GM18861 (cell line): ENCODE measurements at regions not wholly inside any gene's neighbourhood (a gene's known extent, or its start where the extent isn't known, plus 50 kb on each side); places are given as distances from the start of the nearest gene placed in this dataset.
"Not testable (repeated sequence)": the region's sequence is repeated elsewhere in the genome, so short reads cannot be mapped to it uniquely, and the experiment has no call there.

Experiments
- ATAC-seq: cut with Tn5 transposase; IDR thresholded peaks from one replicate; pipeline ENCODE4 v1.9.1; 2021; ENCODE audit not compliant: unreplicated experiment

DNA sequence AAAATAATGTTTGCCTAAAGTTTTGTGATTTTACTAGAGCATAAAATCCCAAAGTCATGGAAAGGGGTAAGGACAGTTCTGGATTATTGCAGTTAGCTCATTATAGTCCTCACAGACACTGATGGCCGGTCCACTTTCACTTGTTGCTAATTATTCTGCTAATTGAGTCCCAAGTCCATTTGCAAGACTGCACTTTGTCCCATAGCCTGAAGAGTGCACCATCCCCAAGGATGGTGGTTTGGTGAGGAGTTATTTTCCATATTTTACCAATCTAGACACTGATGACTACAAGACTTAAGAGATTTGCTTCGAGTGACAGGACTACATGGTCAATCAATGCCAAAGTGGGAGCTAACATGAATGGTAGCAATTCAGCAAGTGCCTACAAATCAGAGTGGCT lies 181.8 kb upstream of the CACNA2D1 start:
- ATAC-seq, result no peak

DNA sequence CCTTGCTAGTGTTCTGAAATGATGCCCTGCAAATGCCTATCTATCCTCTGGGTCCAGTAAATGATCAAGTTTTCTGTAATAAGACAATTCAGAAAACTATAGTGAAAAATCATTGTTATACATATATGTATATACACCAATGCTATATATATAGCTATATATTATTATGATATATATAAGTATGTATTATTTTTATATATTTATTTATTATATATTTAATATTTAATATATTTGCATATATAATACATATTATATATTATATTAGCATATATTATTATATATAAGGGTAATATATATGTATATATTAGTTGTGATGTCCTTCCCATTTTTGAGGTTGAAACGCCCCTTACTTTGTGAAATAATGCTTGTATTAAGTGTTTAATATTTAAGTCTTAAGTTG lies 181.4 kb upstream of the CACNA2D1 start:
- ATAC-seq, result no peak

DNA sequence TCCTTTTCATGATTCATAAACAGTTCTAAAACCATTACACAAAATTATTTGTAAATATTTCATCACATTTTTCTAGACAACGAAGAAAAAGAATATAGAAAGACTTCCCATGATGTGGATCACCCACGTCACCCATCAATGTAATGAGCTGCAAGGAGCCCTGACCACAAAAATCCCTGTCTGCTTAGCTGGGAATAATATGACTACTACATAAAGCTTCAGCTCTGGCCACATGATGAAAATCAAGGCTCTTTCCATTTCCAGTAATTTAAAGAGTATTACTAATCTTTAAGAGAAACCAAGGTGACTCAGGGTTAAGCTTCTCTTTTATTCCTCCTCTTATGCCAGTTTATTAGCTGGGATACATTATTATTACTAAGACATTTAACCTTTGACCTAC lies 180.8 kb upstream of the CACNA2D1 start:
- no peak for ATAC-seq

DNA sequence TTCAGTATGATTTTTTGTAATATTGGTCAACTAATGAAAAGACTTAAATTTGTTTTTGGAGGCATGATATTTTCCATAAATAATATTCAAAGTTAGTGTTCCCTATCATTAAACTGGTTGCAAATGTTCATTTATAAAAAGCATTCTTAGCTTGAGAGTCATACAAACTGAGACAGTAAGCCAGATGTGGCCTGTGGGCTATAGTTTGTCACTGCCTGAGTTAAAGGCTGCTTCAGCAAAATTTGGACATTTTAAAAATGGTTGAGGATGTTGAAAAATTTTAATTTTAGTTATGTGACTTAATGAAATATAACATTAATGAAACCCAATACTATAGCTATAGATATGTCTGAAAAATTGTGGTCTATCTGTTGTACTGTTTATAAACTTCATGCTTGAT lies 180.2 kb upstream of the CACNA2D1 start:
- ATAC-seq, result no peak

DNA sequence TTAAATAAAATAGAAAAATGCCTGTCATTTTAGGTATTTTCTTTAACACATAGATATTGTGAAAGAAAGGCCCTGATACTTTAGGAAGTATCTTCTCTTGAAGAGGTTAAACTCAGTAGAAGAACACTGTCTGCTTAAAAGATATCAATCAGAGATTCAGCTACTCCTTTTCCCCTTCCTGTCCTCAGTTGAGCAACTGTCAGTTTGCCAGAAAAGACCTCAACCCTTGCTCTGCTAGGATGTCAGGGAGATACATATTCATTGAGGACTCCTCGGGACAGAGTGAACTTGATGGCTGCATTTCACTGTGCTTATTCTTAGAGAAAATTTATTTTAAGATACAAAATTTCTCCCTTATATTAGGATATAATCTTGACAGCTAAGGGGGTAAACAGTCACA lies 173.6 kb upstream of the CACNA2D1 start:
- ATAC-seq, result no peak

DNA sequence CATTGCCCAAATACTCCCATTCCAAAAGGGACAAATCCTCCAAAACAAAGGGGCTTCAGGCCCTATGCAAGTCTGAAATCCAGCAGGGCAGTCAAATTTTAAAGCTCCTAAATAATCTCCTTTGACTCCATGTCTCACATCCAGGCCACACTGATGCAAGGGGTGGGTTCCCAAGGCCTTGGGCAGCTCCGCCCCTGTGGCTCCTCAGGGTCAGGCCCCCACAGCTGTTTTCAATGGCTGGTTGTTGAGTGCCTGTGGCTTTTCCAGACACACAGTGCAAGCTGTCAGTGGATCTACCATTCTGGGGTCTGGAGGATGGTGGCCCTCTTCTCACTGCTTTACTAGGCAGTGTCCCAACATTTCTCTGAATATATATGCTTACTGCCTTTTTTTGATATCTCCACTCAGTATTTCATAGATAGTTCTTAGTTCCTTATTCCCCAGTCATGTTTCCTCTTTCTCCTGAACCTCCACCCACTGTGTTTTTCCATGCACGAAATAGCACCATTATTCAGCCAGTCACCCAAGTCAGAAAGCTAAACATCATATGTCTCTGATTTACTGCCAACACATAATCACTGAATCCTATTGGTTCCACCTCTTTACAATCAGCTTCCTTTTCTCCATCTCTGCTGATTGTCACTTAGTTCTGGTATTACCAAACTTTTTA lies 172.6 kb upstream of the CACNA2D1 start:
- ATAC-seq, result no peak

DNA sequence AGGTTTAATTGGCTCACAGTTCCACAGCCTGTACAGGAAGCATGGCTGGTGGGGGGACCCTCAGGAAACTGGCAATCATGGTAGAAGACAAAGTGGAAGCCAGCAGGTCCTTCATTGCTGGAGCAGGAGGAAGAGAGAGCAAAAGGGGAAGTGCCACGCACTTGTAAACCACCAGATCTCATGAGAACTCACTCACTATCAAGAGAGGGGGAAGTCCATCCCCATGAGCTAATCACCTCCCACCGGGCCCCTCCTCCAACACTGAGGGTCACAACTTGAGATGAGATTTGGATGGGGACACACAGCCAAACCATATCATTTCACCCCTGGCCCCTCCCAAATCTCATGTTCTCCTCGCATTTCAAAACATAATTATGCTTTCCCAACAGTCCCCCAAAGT lies 171.9 kb upstream of the CACNA2D1 start:
- peak; percentile 85 for ATAC-seq

DNA sequence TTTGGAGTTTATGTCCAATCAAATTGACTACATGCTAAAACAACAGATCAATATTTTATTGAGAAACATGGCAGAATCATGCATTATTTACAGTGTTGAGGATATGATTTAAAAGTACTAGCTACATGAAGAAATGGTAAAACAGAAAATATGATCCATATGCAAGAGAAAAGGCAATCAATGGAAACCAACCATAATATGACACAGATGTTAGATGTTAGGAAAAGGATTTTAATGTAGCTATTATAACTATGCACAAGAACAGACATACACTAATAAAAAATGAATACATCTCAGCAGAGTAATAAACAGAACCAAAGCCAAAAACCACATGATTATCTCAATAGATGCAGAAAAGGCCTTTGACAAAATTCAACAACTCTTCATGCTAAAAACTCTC lies 166.2 kb upstream of the CACNA2D1 start:
- ATAC-seq, result no peak

DNA sequence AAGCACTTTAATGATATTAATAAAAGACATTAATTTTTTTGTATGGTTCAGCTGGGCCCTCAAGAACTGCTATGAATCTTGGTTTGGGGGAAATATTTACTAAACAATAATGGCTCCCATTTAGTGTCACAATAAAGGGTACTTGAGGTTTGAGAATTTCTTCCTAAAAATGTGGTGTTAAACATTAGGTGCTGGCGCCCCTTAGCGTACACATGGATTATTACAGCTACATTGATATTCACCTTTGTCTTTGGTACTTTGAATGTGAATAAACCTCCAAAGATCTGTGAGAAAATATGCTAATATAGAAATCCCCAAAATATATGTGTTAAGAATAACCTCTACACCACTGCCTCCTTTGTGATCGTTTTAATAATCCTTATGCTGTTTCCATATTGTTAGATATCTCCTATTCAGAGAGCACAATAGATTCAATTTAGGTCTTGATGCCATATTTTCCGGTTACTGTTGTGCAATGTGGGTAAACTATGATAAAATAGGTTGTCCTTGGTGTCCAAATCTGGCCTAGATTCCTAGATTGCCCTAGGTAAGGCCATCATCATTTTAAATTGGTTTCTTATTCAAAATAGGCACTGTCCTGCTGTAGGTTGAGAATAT lies 161.8 kb upstream of the CACNA2D1 start:
- peak; percentile 70 for ATAC-seq

DNA sequence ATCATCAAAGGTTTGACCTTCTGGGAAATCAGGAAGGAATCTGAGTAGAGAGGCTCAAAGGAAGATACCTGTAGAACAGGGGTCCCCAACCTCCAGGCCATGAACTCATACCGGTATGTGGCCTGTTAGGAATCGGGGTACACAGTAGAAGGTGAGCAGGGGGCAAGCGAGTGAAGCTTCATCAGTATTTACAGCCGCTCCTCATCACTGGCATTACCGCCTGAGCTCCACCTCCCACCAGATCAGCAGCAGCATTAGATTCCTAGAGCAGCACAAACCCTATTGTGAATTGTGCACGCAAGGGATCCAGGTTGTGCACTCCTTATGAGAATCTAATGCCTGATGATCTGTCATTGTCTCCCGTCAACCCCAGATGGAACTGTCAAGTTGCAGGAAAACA lies 158.5 kb upstream of the CACNA2D1 start:
- no peak for ATAC-seq

DNA sequence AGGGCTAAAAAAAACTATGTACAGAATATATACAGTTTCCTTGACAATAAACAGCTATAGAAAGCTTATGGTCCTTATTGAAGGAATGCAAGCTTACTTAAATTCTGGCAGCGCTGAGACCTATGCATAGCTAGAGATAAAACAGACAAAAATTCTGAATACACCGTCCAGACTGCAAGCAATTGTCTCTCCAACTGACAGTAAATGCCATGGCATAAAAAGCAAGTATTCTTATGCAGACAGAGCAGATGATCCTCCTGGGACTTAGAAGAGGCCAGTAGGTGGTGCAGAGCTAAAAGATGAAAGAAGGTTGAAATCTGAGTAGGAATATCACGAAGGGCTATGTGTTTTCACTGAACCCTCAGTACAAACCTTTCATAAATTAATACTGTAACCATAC lies 157.0 kb upstream of the CACNA2D1 start:
- no peak for ATAC-seq

DNA sequence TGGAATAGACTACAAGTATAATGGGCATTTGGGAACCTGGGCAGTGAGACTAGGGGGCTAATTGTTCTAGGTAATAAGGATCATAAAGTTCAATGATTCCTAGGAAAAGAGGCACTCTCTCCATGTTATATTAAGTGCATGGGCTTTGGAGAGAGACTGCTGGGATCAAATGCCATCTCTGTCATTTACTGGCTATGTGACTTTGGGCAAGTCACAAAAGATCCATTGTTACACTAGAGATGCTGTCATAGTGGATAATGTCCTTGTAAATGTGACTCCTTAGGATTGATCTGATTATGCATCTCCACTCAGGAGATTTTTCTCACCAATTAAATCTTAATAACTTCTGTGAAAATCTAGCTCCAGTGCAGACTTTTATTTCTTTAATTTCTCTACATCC lies 156.3 kb upstream of the CACNA2D1 start:
- ATAC-seq, result no peak

DNA sequence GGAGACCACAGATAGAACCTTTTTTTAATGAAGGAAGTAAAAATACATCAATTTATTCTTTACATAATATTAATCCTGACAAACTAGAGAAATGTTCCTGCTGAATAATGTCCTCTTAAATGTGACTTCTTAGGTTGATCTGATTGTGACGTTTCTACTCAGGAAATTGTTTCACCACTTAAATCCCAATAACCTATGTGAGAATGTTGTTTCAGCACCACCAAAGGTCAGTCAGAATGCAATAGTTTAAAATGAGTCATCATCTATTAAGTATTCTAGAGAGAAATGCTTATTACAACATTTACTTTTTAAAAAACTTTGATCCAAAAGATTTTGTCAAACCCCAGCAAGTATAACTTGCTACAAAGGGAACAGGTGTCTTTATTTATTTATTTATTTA lies 155.4 kb upstream of the CACNA2D1 start:
- ATAC-seq, result no peak

DNA sequence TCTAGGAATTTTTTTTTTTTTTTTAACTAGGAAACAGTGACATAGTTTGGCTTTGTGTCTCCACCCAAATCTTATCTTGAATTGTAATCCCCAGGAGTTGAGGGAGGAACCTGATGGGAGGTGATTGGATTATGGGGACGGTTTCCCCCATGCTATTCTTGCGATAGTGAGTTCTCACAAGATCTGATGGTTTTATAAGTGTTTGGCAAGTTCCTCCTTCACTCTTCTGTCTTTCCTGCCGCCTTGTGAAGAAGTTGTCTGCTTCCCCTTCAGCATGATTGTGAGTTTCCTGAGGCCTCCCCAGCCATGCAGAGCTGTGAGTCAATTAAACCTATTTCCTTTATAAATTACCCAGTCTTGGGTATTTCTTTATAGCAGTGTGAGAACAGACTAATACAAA lies 152.2 kb upstream of the CACNA2D1 start:
- not testable (repeated sequence) for ATAC-seq

DNA sequence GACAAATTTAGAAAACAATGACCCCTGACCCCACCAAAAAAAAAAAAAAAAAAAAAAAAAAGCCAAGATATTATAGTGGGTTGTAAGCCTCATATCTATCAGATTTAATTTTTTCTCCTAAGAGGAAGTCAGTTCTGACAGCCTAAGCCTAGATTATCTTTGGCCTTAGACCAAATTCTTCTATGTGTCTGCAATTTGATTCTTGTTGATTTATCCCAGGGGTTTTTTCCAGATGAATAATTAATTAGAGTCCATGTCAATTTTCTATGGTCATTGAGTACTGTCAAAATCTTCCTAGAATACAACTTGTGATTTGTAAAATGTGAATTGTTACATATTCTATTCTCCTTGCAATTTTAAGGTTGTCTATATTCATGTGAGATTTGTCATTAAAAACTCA lies 151.6 kb upstream of the CACNA2D1 start:
- ATAC-seq, result no peak

DNA sequence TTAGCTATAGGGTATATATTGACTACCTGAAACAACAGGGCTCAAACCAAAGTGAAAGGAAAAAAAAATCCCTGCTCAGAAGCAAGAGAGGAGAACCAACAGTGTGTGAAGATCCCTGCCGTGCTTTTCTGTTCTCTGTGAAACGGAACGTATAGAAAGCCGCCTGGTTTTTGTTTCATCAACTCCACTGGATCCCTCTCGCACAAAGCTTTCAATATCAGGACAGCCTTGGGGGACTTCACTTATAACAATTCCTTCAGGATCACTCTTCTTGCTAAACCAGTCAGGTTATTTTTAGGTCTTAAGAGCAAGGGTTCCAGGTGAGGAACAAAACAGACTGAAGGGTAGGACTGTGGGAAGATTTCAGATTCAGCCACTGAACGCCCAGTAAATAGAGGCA lies 151.1 kb upstream of the CACNA2D1 start:
- no peak for ATAC-seq

DNA sequence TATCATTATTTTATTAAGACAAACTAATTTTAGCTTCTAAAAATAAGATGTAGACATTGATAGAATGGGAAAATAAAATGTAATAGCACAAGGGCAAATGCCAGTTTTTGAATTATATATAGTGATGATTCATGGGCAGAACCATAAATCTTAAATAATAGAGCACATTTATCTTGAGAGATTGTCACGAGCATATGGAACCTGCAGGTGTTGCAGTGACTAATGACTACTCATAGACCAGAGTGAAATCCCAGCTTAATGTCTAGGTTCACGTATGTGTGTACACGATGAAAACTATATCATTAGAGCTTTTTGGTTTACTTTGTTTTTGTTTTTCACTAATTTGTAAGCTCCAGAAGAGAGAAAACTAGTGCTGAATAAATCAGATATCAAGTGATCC lies 150.2 kb upstream of the CACNA2D1 start:
- ATAC-seq, result no peak

DNA sequence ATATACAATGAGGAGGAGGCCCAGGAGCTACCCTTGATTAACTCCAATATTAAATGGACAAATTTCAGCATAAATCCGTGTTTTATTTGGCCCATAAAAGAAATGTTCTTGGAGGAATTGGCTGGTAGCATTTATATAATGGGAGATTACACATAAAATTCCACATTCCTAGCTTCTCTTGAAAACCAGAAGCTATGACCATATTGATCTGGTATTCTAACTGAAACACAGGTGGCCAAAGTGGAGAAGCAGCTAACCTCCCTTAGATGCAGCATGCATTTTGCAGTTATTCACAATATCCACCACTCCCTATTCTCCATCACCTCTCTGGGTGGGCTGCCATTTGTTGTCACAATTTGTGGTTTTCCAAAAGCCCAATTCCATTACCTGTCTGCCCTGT lies 148.8 kb upstream of the CACNA2D1 start:
- ATAC-seq, result no peak

DNA sequence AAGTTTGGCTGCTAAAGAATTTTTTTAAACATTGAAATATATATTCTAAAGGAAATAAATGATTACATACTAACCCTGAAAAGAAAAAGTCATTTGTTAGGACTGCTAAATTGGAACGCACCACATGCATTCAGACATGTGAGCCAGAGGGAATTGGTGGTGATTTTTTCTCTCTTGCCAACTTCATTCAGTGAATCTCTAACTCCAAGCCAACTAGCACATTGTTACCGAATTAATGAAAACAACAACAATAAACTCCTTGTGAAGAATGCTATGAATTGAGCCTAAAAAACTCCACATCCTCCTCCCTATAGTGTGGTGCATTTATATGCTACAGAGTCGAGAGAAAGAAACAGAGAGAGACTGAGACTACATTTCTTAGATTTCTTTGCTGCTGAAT lies 135.5 kb upstream of the CACNA2D1 start:
- no peak for ATAC-seq

DNA sequence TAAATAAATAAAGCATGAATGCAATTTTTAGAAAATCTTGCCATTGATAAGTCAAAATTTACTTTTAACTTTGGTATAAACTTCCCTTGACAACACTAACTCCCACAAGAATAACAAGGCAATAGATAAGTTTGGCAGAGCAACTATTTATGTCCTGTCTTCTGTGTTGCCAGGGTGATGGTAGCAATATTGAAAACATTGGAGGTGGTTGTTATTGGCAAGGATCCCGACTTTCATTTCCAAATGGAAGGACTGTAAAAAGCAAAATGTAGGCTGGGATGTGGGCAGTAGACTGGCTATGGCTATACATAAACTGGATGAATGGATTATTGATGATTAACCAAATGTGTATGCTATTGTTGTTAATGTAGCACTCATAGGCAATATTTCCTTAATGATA lies 134.9 kb upstream of the CACNA2D1 start:
- no peak for ATAC-seq

DNA sequence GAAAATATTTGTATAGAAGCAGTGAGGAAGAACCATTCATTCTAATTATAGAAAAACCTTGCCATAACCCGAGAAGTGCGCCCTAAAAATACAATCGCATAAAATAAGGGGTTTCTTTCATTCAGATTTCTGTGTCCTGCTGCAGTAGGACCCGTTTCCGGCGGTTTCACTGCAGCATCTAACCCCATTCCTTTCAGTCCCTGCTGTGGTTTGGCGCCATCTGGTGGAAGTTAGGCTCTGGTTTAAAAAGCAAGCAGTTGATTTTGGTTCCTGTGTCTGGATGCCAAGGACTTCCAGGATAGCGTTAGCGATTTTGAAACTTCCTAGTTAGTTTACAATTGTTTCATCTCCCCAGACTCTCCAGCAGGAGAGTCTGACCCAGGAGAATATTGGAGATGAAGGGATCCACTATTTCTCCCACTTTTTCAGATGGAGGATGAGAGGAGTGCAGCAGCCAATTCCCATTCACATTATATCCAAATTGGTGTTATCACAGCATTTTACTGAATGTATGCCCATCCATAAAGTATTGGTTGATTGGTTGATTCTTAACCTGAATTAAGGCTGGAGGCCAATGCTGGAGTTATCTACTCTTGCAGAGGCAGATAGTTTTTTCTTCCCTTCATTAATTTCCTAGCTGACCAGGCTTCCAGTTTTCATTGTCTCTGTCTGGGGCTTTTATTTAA lies 128.8 kb upstream of the CACNA2D1 start:
- peak; percentile 91 for ATAC-seq

DNA sequence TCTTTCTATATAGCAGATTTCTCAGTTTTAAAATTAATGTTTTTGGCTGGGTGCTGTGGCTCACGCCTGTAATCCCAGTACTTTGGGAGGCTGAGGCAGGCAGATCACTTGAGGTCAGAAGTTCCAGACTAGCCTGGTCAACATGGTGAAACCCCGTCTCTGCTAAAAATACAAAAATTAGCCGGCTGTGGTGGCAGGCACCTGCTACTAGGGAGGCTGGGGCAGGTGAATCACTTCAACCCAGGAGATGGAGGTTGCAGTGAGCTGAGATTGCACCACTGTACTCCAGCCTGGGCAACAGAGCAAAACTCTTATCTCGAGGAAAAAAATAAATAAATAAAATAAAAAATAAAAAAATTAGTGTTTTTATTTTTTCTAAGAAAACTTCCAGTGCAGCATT lies 127.5 kb upstream of the CACNA2D1 start:
- not testable (repeated sequence) for ATAC-seq

DNA sequence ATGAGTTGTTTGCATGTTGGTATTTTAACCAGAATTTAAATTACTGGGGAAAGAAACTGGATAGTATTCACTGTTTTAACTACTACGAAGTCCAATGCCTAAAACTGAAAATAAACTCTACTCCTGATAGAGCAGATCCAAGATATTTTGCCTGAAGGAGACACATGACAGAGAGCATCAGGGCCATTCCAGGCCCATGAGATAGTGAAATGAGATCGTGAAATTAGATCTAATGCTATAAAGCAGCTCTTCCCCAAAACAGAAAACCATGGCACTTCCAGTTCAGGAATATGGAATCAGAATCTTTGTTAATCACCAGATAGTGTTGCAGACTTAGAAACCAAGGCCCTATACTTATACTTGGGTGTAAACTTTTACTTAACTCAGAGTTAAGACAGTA lies 124.3 kb upstream of the CACNA2D1 start:
- no peak for ATAC-seq
